Uterus (tissue), 3 donors: ENCODE measurements at regions not wholly inside any gene's neighbourhood (a gene's known extent, or its start where the extent isn't known, plus 50 kb on each side); places are given as distances from the start of the nearest gene placed in this dataset.
"Not testable (repeated sequence)": the region's sequence is repeated elsewhere in the genome, so short reads cannot be mapped to it uniquely, and the experiment has no call there.

Source experiments
- DNase-seq, 2 donors: peaks; one replicate each; pipeline ENCODE4 v3.0.0-alpha.2; 2019 to 2020
- H3K27ac ChIP-seq, 2 donors: fragments of 200-600 bp; sonication (generic); 1 replicate in 1 of 2; 2 replicates in 1 of 2; pipeline ENCODE4 v1.5.1; 2016 to 2018
- H3K27me3 ChIP-seq, 2 donors: fragments of 200-600 bp; sonication (generic); one replicate each; pipeline ENCODE4 v1.5.1; 2018 to 2019; ENCODE audit warnings: control low read depth in 1 of 2
- H3K36me3 ChIP-seq, 2 donors: fragments of 200-600 bp; sonication (generic); one replicate each; pipeline ENCODE4 v1.5.1; 2019; ENCODE audit warnings: control low read depth in 1 of 2
- H3K4me1 ChIP-seq, 2 donors: fragments of 200-600 bp; sonication (generic); one replicate each; pipeline ENCODE4 v1.5.1; 2018 to 2019; ENCODE audit warnings: control low read depth in 1 of 2
- H3K4me3 ChIP-seq, 2 donors: fragments of 200-600 bp; sonication (generic); 1 replicate in 1 of 2; 2 replicates in 1 of 2; pipeline ENCODE4 v1.5.1; 2018 to 2019; ENCODE audit warnings: mild to moderate bottlenecking in 1 of 2
- H3K9me3 ChIP-seq, 2 donors: fragments of 200-600 bp; sonication (generic); one replicate each; pipeline ENCODE4 v1.5.1; 2019; ENCODE audit warnings: control low read depth in 1 of 2
- CTCF ChIP-seq, 4 experiments: fragments of 200-600 bp in 2 of 4; fragments of 450-650 bp in 2 of 4; sonication (generic) in 2 of 4; IDR thresholded peaks; one replicate each; pipeline ENCODE4 v1.5.1; 2016 to 2019; ENCODE audit warnings: antibody characterized with exemption in 4 of 4, mild to moderate bottlenecking in 2 of 4, moderate library complexity in 1 of 4
- POLR2A ChIP-seq, 2 donors: fragments of 450-650 bp; IDR thresholded peaks; one replicate each; pipeline ENCODE4 v1.6.1; 2016; ENCODE audit warnings: antibody characterized with exemption in 2 of 2, mild to moderate bottlenecking in 1 of 2, moderate library complexity in 1 of 2
- intact Hi-C: fragments of 100-400 bp; cut with DNase I; formaldehyde crosslinking; loops from one replicate; pipeline ENCODE4 v1.15.1; 2023; ENCODE audit warnings: low total_unique reads
- donor health status: DM: yes; HTN: yes; CAD: no.

GRCh38 chr9:107827304-107827703 lies 337.7 kb upstream of the KLF4 start:
- Histone ChIP-seq H3K27me3 (no peaks in the 10 kb centered on the region), H3K4me3 (no peak overlapping the region), H3K27ac (no peak overlapping the region), H3K36me3 (no peaks in the 10 kb centered on the region), H3K4me1 (no peaks in the 10 kb centered on the region), H3K9me3 (no peaks in the 10 kb centered on the region)
- DNase-seq, result no peak
- intact Hi-C loops, result no loop called here
- TF ChIP-seq POLR2A (IDR thresholded peaks at IDR 0.05), result no peak
- no peak for TF ChIP-seq CTCF (IDR thresholded peaks at IDR 0.05)

GRCh38 chr9:107826688-107826983 lies 337.1 kb upstream of the KLF4 start:
- H3K4me3 ChIP-seq, intact Hi-C loops, H3K27ac ChIP-seq, H3K9me3 ChIP-seq, H3K36me3 ChIP-seq, H3K4me1 ChIP-seq, H3K27me3 ChIP-seq, DNase-seq: not testable (repeated sequence)

- intact Hi-C loops, result no loop called here
- no peaks in the 10 kb centered on the region for H3K4me1 ChIP-seq
These were observed 335.0 kb upstream of the KLF4 start for GRCh38 chr9:107824556-107824955.

GRCh38 chr9:107819772-107820565 lies 330.4 kb upstream of the KLF4 start:
- Histone ChIP-seq H3K36me3 (no peaks in the 10 kb centered on the region), H3K9me3 (no peaks in the 10 kb centered on the region), H3K4me3 (no peak overlapping the region), H3K4me1 (no peaks in the 10 kb centered on the region), H3K27me3 (no peaks in the 10 kb centered on the region), H3K27ac (no peak overlapping the region)
- intact Hi-C loops, result no loop called here
- DNase-seq, result no peak
- TF ChIP-seq POLR2A (IDR thresholded peaks at IDR 0.05) (no peak), CTCF (IDR thresholded peaks at IDR 0.05) (no peak)

More at GRCh38 chr9:107824556-107824955, 335.0 kb upstream of the KLF4 start:
- Histone ChIP-seq H3K36me3 (no peaks in the 10 kb centered on the region), H3K4me3 (no peak overlapping the region), H3K9me3 (no peaks in the 10 kb centered on the region), H3K27ac (no peak overlapping the region), H3K27me3 (no peaks in the 10 kb centered on the region)
- TF ChIP-seq POLR2A (IDR thresholded peaks at IDR 0.05) (no peak), CTCF (IDR thresholded peaks at IDR 0.05) (no peak)
- DNase-seq, result no peak

GRCh38 chr9:107818503-107818829 lies 328.9 kb upstream of the KLF4 start:
- H3K4me1 ChIP-seq, H3K9me3 ChIP-seq, DNase-seq, H3K36me3 ChIP-seq, H3K27me3 ChIP-seq, H3K4me3 ChIP-seq, H3K27ac ChIP-seq, intact Hi-C loops: not testable (repeated sequence)

GRCh38 chr9:107817595-107818502 lies 328.3 kb upstream of the KLF4 start:
- H3K27me3 ChIP-seq, H3K9me3 ChIP-seq, intact Hi-C loops, H3K36me3 ChIP-seq, H3K27ac ChIP-seq, DNase-seq, H3K4me3 ChIP-seq, H3K4me1 ChIP-seq: not testable (repeated sequence)
